HL-60 (cell line): ENCODE measurements at regions not wholly inside any gene's neighbourhood (a gene's known extent, or its start where the extent isn't known, plus 50 kb on each side); places are given as distances from the start of the nearest gene placed in this dataset.

Experiments used
- CTCF ChIP-seq: IDR thresholded peaks from one replicate; pipeline ENCODE4 v1.5.1; 2011; ENCODE audit warnings: low read length, control low read depth, inconsistent platforms; ENCODE audit not compliant: insufficient read depth
- GABPA ChIP-seq: IDR thresholded peaks from 2 replicates; pipeline ENCODE4 v1.6.1; 2012; ENCODE audit warnings: low read depth

- no peak for TF ChIP-seq CTCF
- no peak for TF ChIP-seq GABPA
These were observed 107.7 kb downstream of the SLC25A46 start for GRCh38 chr5:110846398-110847001.
